HEK293T (cell line): ENCODE measurements at regions not wholly inside any gene's neighbourhood (a gene's known extent, or its start where the extent isn't known, plus 50 kb on each side); places are given as distances from the start of the nearest gene placed in this dataset.

Experiments used
- ARNT ChIP-seq: fragments of 450-650 bp; IDR thresholded peaks from 2 replicates; pipeline ENCODE4 v1.6.1; 2017; ENCODE audit warnings: mild to moderate bottlenecking
- BHLHE40 ChIP-seq: fragments of 450-650 bp; IDR thresholded peaks from 2 replicates; pipeline ENCODE4 v1.6.1; 2016; ENCODE audit warnings: mild to moderate bottlenecking, moderate library complexity, borderline replicate concordance
- ELF4 ChIP-seq: fragments of 450-650 bp; IDR thresholded peaks from 2 replicates; pipeline ENCODE4 v1.6.1; 2017; ENCODE audit warnings: antibody characterized with exemption
- FOXK2 ChIP-seq: fragments of 450-650 bp; IDR thresholded peaks from 2 replicates; pipeline ENCODE4 v1.6.1; 2016; ENCODE audit warnings: mild to moderate bottlenecking
- LEF1 ChIP-seq: fragments of 450-650 bp; IDR thresholded peaks from 2 replicates; pipeline ENCODE4 v1.6.1; 2017; ENCODE audit warnings: mild to moderate bottlenecking, borderline replicate concordance
- SP1 ChIP-seq: fragments of 450-650 bp; IDR thresholded peaks from 2 replicates; pipeline ENCODE4 v1.6.1; 2017
- SUZ12 ChIP-seq: fragments of 450-650 bp; IDR thresholded peaks from 2 replicates; pipeline ENCODE4 v1.6.1; 2016; ENCODE audit warnings: mild to moderate bottlenecking

GRCh38 chr1:81703391-81703755, 97.4 kb upstream of the ADGRL2 start:
- no peak for TF ChIP-seq SP1
- TF ChIP-seq FOXK2, result no peak
- TF ChIP-seq LEF1, result no peak
- no peak for TF ChIP-seq SUZ12
- no peak for TF ChIP-seq BHLHE40
- no peak for TF ChIP-seq ARNT
- TF ChIP-seq ELF4, result no peak
